Urinary bladder (tissue), 3 donors: ENCODE measurements at regions not wholly inside any gene's neighbourhood (a gene's known extent, or its start where the extent isn't known, plus 50 kb on each side); places are given as distances from the start of the nearest gene placed in this dataset.

Experiments used
- DNase-seq: peaks from one replicate; pipeline ENCODE4 v3.0.0-alpha.2; 2015; ENCODE audit errors: extremely low spot score
- H3K27ac ChIP-seq: one replicate; pipeline ENCODE4 v1.5.1; 2013; ENCODE audit warnings: low read depth, mild to moderate bottlenecking, moderate library complexity
- H3K36me3 ChIP-seq: one replicate; pipeline ENCODE4 v1.6.1; 2013; ENCODE audit warnings: mild to moderate bottlenecking, moderate library complexity; ENCODE audit not compliant: insufficient read depth
- H3K4me1 ChIP-seq: one replicate; pipeline ENCODE4 v1.6.1; 2013; ENCODE audit warnings: mild to moderate bottlenecking, moderate library complexity; ENCODE audit not compliant: insufficient read depth
- H3K4me3 ChIP-seq: one replicate; pipeline ENCODE4 v1.5.1; 2013; ENCODE audit warnings: low read depth, low read length
- WGBS: extraction: QIAGEN DNeasy Blood & Tissue Kit; methylation state at CpG from one replicate; pipeline ENCODE4 v1.1.7; 2013; 5-methylcytosine and 5-hydroxymethylcytosine counted together
- donor health status: healthy with polysubstance abuse.
- donor health status: healthy.

DNA sequence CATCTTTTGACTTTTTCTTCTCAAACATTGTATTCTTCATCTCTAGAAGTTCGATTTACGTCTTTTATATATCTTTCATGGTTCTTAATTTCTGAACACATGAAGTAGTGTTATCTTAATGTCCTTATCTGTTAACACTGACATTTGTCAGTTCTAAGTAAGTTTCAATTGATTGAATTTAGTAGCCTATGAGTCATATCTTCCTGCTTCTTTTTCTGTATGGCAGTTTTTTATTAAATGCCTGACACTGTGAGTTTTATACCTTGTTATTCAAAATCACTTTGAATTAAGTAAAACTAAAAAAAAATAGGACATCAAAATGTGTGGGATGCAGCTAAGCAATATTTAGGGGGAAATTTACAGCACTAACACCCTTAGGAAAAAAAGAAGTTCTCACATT is 707.0 kb upstream of the ACO1 start:
- no peak overlapping the region for H3K27ac ChIP-seq
- H3K36me3 ChIP-seq = no peaks in the 10 kb centered on the region
- no peak overlapping the region for H3K4me3 ChIP-seq
- DNase-seq = no peak
- H3K4me1 ChIP-seq = no peaks in the 10 kb centered on the region
- WGBS = 86% methylated on average over 2 of the region's 2 CpGs

DNA sequence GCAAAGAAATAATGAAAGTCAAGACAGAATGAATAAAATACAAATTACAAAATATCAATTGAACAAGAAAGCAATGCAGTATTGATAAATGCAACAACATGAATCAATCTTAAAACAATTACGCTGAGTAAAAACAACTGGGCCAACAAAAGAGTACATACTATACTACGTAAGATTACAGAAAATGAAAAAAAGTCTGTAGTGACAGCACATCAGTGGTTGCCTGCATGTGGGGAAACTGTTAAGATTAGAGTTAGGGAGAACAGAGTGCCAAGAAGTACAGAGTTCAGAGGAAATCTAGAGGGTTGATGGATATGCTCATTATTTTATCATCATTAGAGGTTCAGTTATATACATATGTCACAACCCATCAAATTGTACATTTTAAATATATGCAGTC is 706.6 kb upstream of the ACO1 start:
- no peak overlapping the region for H3K4me3 ChIP-seq
- H3K4me1 ChIP-seq = no peaks in the 10 kb centered on the region
- H3K27ac ChIP-seq = no peak overlapping the region
- no peak for DNase-seq
- 76% methylated on average over 2 of the region's 2 CpGs for WGBS
- H3K36me3 ChIP-seq = no peaks in the 10 kb centered on the region

DNA sequence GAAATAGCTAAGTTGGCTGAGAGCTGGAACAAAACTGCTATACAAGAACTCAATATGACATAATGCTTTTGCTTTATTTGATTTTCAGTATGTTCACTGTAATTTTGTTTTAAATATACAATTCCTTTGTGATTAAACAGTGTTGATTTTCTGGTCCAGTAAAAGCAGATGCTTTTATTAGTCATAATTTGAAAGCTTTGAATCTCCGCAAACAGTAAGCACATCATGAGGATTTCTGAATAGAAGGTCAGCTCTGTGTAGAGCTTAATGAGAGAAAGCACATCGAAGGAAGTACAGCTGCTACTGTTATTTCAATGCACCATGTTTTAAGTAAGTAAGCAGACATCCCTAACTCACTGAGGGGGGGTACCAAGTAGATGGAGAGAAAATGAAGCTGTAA is 701.3 kb upstream of the ACO1 start:
- 22% methylated on average over 2 of the region's 2 CpGs for WGBS
- H3K4me1 ChIP-seq = no peaks in the 10 kb centered on the region
- no peak for DNase-seq

DNA sequence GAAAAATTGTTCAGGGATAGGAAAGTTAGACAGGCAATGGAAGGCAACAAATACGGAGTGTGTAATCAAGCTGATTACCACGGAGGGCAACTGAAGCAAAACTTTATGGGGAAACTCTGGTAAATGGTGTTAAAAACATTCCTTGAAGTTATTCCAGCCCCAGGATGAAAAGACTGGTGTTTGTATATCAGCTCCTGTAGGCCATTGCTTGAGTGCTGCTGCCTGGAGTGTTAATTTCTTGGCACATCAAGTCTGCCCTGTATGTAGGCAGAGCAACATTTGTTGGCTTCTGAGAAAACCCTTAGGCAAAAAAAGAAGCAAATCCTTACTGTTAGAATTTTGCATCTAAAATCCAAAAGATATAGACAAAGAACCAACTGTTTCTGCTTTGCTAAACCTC is 686.5 kb upstream of the ACO1 start:
- WGBS = 81% methylated on average over 2 of the region's 2 CpGs
- Histone ChIP-seq H3K4me3 (no peak overlapping the region), H3K4me1 (no peaks in the 10 kb centered on the region), H3K27ac (no peak overlapping the region), H3K36me3 (no peaks in the 10 kb centered on the region)
- DNase-seq = no peak

More for the DNA sequence above, 701.3 kb upstream of the ACO1 start:
- H3K36me3 ChIP-seq = no peaks in the 10 kb centered on the region
- H3K4me3 ChIP-seq = no peak overlapping the region
- no peak overlapping the region for H3K27ac ChIP-seq

DNA sequence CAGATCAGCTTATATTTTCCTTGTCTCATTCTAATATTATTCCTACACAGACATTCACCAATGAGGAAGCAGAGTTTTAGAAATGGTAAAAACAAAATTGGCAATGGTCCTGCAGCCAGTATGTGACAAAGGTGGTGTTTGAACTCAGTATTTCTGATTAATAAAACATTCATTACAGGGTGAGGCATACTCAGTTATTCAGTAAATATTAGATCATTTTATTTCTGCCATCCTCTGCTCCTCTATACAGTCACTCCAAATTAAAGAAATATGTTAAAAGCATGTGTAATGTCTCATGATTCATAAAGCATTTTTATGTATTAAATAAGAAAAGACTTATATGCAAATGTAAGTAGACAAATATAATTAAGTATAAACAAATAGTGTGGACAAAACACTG is 684.6 kb upstream of the ACO1 start:
- Histone ChIP-seq H3K4me1 (no peaks in the 10 kb centered on the region), H3K27ac (no peak overlapping the region), H3K36me3 (no peaks in the 10 kb centered on the region), H3K4me3 (no peak overlapping the region)
- no peak for DNase-seq

DNA sequence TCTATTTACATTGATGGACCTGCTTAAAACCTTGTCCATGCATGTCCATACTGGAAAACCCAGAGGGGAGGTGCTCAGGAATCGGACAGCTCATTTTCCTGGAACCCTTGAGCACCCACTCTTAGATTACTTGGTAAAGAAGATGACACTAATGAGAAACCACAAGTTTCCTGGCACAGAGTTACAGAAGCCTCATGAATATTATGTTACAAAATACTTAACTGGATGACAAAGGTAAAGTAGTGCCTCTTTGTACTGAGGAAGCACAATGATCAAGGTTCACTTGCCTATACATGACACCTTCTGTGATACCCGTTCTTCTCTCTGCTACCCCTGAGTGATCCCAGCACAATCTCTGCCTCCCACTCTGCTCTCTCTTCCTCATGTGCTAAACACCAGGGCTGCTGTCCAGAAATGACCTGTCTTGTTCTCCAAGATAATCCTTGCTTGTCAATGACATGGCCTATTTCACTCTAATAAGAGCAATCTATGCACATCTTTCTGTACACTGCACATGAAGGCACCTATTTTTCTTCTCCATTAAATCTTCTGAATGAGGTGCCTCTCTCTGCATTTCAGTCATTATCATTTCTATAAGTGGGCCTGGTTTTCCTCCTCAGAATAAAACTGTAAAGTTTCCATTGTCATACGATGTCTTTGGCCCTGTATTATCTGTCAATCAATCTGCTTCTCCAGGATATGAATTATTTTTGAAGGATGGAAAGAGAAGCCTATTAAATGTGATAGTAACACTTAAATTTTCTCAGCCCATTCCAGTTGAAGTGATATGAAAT is 684.0 kb upstream of the ACO1 start:
- WGBS = 79% methylated on average over 3 of the region's 3 CpGs
- no peak overlapping the region for H3K27ac ChIP-seq
- no peak for DNase-seq
- H3K4me1 ChIP-seq = no peaks in the 10 kb centered on the region
- no peak overlapping the region for H3K4me3 ChIP-seq
- no peaks in the 10 kb centered on the region for H3K36me3 ChIP-seq

DNA sequence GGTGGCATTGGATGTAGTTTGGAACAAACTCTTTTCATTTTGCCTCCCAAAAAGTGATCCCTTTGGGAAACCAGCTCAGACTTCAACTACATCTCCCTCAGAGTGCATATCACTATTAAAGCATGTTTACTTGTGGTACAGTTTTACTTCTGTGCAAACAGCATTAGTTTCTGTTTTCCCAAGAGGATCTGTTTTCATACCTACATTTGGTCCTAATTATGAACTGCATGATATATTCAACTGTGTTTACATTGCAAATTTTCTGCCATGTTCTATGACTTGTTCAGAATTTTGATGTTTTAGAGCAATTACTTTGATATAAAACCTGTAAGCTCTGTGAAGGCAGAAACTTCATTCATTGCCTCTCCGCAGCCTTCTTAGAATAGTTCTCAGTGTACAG is 681.5 kb upstream of the ACO1 start:
- Histone ChIP-seq H3K27ac (no peak overlapping the region), H3K4me1 (no peaks in the 10 kb centered on the region), H3K4me3 (no peak overlapping the region), H3K36me3 (no peaks in the 10 kb centered on the region)
- WGBS = 96% methylated on average over 1 of the region's 1 CpG
- no peak for DNase-seq

DNA sequence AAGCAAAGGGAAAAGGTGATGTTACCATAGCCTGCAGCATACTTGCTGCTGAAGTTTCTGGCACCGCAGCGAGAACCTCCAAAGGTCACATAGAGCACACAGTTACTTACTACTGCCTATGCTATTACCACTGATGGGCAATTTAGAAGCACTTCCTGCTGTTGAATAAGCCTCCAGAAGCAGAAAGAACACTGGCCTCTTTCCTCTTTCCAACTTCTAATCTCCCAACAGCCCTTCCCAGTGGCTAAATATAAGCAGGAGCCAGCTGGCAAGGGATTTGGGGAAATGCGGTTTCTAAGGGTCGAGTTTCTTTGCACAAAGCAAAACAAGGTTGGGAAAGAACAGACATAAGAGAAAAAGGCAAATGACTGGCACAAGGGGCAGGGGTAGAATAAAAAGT is 669.2 kb upstream of the ACO1 start:
- DNase-seq = no peak
- WGBS = 54% methylated on average over 4 of the region's 4 CpGs
- H3K4me1 ChIP-seq = no peaks in the 10 kb centered on the region
- H3K36me3 ChIP-seq = no peaks in the 10 kb centered on the region
- no peak overlapping the region for H3K4me3 ChIP-seq
- no peak overlapping the region for H3K27ac ChIP-seq

DNA sequence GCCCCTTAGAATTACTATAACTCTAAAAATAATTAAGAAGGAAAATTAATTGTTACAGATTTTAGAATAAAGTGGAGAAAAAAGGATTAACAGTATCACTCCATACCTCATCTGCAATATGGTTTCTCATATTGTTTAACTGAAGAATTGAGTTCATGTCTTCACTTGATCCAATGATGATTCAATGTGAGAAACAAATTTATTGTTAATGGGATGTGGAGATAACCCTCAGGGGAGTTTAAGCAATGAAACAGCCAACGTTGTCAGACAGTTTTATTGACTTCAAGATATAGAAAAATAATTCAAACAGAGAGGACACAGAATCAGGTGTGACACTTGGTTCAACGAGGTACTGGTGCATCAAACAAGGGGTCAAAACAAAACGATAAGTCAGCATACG is 665.2 kb upstream of the ACO1 start:
- no peaks in the 10 kb centered on the region for H3K36me3 ChIP-seq
- no peak overlapping the region for H3K27ac ChIP-seq
- no peaks in the 10 kb centered on the region for H3K4me1 ChIP-seq
- DNase-seq = no peak
- H3K4me3 ChIP-seq = no peak overlapping the region
- WGBS = 64% methylated on average over 4 of the region's 4 CpGs

DNA sequence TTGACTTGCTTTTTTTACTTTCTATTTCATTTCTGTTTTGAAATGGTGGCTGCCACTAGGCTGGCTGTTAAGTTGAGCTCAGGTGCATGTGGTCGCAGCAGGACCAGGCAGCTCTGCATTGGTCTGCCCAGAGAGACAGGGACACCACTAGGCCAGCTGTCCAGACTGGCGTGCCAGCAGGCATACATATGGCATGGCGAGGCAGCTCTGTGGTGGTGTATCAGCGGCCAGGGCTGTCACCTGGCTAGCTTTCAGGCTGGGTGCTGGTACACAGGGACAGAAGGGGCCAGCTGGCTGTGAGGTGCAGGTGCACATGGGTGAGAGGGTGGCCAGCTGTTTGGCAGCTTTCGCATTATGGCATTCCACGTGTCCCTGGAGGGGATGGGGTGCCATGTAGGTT is 654.0 kb upstream of the ACO1 start:
- DNase-seq = no peak
- 94% methylated on average over 6 of the region's 6 CpGs for WGBS
- Histone ChIP-seq H3K4me1 (no peaks in the 10 kb centered on the region), H3K4me3 (no peak overlapping the region), H3K36me3 (no peaks in the 10 kb centered on the region), H3K27ac (no peak overlapping the region)

DNA sequence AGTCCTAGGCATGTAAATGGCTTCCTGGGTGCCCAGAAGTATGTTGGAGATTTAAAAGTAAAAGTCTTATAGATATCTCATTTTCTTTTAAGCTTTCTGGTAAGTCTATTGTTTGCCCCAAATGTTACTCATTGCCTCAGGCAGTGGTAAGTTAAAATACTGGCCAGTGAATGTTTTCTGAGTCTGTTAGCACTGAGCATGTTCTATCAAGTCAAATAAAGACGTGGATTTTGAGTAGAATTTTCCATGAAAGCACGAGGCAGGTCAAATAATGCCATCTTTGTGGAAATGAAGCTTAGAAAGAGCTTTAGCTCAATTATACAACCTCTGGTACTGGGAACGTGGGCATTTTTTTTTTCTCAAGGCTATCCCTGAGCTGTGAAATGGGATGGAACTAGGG is 651.3 kb upstream of the ACO1 start:
- Histone ChIP-seq H3K27ac (no peak overlapping the region), H3K4me1 (no peaks in the 10 kb centered on the region), H3K36me3 (no peaks in the 10 kb centered on the region), H3K4me3 (no peak overlapping the region)
- WGBS = 70% methylated on average over 3 of the region's 3 CpGs
- DNase-seq = no peak

DNA sequence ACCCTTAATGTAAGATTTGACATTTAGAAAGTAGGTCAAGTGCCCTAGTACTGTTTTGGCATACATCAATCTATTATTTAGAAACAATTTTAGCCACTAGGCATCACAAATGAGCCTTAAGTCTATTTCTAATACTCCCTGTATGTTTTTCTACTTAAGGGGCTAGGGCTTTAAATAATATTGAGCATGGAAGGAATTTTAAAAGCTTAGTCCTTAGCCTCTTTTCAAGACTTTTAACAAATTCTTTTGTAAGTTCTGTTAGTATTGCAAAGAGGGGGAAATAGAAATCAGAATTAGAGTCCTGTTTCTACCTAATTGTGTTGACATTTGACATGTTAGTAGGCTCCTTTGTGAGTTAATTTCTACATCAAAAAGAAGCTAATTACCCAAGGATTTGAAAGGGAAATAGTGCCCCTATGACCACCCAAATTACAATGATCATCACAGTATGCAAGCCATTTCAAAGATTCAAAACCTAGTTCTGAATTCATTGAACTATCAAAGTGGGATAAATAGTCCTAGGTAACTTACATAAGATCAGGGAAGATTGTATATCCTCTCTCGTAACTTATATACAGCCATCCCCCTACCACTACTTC is 647.8 kb upstream of the ACO1 start:
- WGBS = 89% methylated on average over 1 of the region's 1 CpG
- Histone ChIP-seq H3K36me3 (no peaks in the 10 kb centered on the region), H3K4me1 (no peaks in the 10 kb centered on the region), H3K27ac (no peak overlapping the region), H3K4me3 (no peak overlapping the region)
- DNase-seq = no peak

DNA sequence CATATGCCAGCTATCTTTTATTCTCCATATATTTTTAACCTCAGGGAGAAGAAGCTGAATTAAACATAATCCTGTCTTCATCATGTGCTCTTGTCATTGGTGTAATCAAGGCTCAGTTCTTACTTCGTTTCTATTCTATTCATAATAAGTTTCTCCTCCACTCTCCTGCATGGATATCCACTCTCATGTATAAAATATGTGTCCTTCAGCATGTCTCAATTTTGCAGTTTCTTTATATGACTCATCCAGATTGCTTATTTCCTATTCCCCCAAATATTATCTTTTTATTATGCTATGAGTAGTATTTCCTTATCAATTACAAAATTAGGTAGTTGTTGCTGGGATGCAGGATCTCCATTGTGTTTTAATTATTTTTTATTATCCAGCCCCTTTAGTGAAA is 643.7 kb upstream of the ACO1 start:
- no peaks in the 10 kb centered on the region for H3K4me1 ChIP-seq
- H3K36me3 ChIP-seq = no peaks in the 10 kb centered on the region
- no peak overlapping the region for H3K4me3 ChIP-seq
- no peak for DNase-seq
- 67% methylated on average over 1 of the region's 1 CpG for WGBS
- no peak overlapping the region for H3K27ac ChIP-seq

DNA sequence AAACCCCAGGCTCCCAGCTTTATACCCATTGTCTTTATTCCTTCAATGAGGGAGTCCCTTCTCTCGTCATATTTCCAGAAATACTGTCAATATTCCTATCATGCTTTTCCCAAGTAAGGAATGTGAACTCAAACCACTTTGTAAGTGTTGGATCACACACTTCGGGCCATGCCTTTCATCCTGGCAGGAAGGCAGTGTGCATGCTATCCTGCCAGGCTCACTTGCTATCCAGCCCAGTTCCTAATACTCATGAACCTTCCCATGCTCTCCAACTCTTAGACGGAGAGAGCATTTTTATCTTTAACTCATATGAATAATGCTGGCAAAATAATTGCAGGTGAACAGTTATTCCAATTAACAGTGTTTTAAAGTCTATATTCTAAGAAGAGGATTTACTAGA is 639.9 kb upstream of the ACO1 start:
- Histone ChIP-seq H3K36me3 (no peaks in the 10 kb centered on the region), H3K27ac (no peak overlapping the region), H3K4me1 (no peaks in the 10 kb centered on the region), H3K4me3 (no peak overlapping the region)
- 86% methylated on average over 3 of the region's 3 CpGs for WGBS
- DNase-seq = no peak
